NCI-H82 (cell line): ENCODE measurements at regions not wholly inside any gene's neighbourhood (a gene's known extent, or its start where the extent isn't known, plus 50 kb on each side); places are given as distances from the start of the nearest gene placed in this dataset.
"Not testable (repeated sequence)": the region's sequence is repeated elsewhere in the genome, so short reads cannot be mapped to it uniquely, and the experiment has no call there.

Source experiments
- DNase-seq: peaks from one replicate; lab custom pipeline; 2025; lab: John Stamatoyannopoulos, UW

DNA sequence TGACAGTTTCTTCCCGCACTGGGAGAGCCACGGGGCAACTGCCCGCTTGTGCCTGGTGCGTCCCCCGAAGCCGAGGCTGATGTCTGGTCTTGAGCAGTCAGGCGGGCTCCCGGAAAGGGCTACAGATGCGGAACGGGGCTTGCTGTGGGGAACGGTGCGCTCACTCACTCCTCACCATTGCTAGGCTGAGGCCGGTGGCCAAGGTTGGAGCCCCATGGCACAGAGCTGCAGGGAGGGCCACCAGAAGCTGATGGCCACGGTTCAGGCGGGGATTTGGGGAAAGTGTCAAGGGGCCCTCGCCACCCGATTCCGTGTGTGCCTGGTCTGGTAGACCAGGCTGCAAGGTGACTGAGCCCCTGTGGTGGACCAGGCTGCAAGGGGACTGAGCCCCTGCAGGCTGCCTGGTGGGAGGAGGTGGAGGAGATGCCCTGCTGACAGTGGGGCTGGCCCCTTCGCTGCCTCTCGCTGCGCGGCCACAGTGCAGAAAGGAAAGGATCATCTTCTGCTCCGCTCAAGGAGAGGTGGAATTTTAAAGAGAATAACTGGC, 1315.8 kb downstream of the BRD1 start:
- DNase-seq = no peak

DNA sequence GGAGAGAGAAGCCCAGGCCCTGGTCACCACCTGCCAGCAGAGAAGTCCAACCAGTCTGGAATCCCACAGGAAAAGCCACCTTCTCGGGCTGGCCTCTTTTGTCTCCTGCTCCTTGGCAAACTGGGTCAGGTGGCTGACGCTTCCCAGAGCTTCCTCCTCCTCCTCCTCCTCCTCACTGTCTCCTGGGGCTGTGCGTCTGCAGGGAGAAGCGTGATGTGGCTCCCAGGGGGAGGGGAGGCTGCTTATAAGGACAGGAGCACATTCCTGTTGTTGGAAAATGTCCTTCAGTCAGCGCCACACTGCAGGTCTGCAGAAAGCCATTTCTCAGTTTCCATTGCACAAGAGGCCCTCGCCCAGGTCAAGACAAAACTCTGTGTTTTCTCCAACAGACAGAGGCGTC, 1316.5 kb downstream of the BRD1 start:
- no peak for DNase-seq

DNA sequence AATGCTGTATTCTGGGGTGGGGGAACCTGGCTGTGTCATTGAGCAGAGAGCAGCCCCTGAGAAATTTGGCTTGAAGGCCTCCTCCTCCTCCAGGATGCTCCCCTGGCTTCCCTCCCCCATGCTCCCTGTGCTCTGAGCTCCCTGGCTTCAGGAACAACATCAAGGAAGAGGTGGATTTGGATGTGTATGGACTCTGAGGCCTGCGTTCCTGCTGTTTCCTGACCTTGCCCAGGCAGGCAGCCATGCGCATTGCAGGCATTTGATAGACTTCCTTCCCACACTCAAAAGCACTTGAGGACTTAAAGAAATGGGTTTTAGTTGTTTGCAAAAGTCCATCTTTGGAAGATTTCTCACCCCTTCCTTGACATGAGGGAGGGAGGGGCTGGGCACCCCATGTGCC, 1317.1 kb downstream of the BRD1 start:
- DNase-seq = no peak

DNA sequence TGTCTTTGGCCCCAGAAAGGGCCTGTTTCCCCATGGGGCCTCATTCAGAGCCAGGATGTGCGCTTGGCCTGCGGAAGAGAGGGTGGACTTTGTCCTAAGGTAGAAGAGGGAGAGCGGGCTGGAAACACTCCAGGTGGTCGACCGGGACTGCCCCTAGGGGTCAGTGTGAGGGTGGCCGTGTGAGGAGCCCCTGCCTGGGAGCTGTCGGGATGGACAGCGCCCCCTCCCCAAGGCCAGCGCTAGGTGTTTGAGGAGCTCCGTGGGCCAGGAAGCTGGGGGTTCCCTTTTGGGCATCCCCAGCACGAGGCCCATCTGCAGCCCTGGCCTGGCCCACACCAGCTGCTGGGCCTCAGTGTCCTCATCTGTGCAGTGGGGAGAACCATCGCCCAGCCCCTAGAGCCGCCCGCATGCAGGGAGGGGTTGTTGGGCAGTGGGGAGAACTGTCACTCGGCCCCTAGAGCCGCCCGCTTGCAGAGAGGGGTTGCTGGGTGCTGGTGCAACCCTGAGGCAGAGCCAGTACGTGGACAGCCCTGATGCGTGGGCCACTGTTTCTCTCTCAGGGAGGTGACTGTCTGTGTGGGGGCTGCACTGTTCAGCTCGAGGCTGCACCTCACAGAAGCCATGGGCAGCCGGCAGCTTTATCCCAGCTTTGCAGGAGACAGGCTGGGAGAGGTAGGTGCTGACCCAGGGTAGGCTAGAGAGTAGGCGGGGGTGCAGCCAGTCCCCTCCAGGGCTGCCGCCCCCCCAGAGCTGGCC, 1319.9 kb downstream of the BRD1 start:
- no peak for DNase-seq

DNA sequence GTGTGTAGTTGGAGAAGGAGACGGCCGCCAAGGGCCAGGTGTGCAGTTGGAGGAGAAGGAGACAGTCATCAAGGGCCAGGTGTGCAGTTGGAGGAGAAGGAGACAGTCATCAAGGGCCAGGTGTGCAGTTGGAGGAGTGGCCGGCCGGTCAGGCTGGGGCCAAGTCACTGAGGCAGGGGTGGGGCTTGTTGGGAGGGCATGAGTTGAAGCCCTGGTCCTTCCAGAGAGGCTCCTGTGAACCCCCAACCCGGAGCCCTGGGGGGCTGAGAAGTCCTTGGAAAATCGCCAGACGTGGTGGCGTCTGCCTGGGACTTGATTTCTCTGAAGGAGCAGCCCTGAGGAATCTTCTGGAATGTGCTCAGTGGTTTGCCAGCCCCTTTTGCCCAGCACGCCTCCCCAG, 1320.5 kb downstream of the BRD1 start:
- no peak for DNase-seq

DNA sequence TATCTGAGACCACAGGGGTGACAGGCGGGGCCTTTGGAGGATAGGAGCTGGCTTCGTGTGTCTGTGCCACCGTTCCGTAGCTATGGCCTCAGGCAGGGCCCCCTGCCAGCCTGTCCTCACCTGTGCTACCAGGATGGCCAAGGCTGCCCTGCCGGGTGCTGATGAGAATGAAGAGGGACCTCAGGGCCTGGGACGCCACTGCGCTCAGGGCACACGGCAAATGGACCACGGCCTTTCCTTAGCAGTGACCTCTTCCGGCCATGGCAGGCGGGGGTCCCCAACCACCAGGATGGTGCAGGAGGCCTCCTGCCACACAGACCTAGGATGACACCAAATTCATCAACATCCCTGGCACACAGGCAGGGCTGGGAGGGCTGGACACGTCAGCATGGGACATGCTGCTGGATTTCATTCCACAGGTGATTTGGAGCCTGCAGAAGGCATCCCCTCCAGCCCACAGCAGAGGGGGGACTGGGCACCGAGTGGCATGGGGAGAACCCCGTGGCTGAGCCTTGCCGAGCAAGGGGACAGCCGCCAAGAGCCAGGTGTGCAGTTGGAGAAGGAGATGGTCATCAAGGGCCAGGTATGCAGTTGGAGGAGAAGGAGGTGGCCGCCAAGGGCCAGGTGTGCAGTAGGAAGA, 1321.0 kb downstream of the BRD1 start:
- no peak for DNase-seq

DNA sequence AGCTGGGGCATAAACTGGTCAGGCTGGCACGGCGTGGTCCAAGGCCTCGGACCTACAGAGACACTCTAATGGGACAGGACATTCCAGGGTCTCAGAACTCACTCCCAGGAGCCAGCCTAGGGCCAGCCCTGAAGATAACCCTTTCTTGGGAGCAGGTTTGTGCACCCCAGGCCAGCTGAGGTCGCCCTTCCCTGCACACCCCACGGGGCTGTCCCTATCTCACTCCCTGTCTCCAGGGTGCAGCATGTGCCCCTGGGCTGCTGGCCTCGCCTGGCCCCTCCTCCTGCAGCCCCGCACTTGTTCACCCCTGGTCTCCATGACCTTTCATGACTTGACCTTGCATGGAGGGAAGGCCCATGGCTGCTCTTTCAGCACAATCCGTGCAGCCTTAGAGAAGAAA, 1321.8 kb downstream of the BRD1 start:
- no peak for DNase-seq

DNA sequence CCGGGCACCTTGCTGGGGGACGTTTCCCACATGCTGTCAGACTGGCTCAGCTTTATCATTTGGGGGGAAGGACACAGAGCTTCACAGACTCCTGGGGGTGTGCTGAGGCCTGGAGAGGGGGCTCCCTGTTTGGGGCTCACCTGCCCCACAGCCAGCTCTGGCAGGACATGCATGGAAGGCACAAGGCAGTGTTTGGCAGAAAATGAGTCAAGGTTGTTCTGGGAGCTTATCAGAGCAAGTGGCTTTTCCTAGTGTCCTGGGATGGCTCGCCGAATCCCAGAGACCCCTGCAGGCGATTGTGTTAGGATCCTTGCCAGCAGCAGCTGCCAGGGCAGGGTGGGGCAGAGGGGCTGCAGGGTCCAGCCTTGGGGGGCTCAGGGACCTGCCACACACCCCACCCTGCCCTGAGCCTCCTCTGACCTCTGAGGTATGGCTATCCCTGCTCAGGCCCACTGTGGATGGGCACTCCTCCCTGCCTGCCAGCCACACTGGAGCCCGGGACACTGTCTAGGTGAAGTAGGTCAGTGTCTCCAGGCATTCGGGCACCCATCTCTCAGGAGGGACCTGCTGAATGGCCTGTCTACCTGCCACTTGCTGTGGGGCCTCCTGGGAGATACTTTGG, 1323.0 kb downstream of the BRD1 start:
- DNase-seq = no peak

DNA sequence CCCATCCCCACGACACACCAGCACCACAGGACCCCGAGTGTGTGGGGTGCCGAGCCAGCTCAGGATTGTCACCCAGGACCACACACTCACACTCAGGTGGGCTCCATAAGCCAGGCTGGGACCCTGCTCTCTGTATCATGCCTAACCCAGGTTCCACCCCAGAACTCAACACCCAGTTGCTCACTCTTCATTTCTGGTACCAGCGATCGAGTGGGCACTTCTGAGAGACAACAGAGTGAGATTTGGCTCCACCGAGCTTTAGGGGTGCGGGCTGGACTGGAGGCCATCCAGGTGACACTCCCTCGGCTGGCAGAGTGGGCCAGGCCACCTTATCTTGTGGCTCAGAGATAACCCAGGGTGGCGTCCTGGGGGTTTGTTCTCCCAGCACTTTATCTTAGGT, 1323.8 kb downstream of the BRD1 start:
- DNase-seq = no peak

DNA sequence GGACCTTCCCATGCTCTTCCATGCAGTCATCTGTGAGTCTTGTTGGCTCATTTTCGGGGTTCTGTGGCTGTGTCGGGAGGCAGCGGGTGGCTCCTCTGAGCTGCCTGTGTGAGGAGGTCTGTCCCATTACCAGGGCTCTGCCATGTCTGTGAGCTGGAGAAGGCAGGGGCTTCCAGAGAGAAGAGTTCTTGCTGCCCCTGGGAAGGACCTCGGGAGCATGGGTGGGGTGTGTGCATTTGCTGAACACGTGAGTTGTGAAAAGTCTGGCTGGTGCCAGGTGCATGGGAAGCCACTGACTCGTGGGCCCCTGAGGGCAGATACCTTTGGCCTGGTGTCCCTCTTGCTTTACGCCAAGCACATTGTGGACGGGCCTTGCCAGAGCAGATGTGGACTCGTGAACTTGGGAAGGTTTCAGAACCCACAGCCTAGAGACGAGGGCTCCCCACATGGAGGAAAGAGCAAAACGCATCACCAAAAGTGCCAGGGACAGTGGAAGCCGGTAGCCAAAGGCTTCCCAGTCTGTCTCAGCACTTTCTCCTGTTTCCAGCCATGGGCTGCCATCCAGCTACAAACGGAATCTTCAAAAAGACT, 1324.5 kb downstream of the BRD1 start:
- no peak for DNase-seq

DNA sequence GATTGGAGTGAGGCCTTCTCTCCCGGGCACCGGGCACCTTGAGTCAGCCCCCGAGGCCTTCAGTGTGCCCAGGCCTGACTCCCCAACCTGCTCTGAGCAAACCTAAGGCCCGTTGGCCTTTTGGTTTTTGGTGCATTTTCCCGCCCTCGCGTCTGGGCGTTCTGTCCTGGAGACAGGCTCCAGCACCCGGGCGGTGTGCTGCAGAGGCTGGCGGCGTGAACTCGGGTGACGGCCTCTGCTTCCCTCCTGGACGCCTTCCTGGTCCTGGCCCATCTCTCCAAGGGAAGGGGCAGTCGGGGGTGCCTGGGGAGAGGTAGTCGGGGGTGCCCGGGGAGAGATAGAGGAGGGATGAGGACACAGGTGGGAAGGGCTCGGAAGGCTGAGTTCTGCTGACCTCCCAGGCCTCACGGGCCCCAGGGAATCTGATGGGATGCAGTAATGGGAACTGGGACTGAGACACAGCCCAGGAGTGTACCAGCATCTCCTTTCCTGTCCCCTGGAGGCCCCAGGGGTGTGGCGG, 1326.4 kb downstream of the BRD1 start:
- DNase-seq = no peak

DNA sequence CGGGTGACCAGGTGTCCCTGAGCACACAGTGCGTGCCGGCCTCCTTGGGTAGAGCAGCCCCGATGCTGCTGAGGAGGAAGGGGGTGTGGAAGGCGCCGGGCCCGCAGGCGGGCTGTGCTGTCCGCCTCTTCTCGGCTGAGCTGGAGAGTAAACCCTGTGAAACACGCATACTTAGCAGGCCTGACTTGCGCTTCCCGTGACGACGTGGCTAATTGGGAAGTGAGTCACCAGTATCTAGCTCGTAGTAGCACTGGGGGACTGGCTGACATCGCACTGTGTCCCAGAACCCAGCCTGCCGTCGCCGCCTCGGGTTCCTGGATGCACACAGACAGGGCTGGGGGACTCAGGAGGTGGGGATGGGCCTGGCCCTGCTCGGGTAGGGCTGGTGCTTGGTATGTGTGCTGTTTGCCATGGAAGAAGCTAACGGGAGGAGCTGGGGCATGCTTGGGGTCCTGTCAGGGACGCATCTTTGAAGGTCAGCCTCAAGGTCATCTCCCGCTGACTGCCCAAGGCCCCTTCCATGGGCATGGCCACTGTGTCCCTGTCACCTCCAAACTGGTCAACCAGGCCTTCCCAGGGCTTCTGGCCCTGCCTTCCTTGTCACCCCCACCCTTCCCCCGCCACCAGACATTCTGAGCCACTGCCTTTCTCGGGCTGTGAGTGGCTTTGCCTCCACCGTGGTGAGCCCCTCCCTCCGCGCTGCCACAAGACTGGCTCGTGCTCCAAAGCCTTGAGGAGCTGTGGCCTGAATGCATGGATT, 1327.0 kb downstream of the BRD1 start:
- no peak for DNase-seq

DNA sequence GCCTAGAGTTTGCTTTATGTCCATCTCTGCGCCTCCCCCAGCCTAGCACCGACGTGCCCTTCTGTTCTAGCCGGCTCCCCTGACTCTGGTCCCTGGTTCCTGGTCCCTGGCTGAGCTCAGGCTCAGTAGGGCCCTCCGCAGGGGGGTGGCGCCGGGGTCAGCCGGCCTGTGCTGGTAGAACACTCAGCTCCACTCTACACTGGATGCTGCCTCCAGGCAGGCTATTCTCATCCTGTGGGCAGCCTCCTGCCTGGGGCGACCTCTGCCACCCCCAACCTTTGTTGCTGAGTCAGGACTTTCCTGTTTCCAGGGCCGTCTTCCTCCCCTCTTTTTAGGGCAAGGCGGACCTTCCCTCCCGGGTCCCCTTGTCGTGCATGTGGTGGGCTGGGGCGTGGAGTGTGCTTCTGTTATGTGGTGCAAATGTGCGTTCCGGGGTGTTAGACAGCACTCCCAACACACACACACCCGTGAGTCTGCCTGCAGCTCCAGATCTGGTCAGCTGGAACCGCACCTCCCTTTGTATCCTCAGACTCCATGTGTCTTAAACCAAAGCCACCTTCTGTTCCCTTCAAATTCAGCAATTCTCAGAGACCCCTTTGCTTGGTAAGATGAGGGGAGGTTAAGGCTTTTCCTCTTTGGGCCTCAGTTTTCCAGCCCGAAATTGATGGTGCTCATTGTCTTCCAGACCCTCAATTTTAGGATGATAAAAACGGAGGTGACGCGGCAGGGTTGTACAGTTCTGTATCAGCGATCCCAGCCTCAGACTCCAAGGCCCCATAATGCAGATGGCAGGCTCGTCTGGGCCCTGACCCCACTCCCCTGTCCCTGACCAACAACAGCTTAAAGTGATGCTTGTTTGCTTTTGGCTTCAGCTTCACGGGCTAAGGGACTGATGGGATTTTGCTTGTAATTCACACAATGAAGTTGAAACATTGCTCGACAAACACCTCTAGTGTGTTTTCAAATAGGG, 1327.9 kb downstream of the BRD1 start:
- DNase-seq = no peak

DNA sequence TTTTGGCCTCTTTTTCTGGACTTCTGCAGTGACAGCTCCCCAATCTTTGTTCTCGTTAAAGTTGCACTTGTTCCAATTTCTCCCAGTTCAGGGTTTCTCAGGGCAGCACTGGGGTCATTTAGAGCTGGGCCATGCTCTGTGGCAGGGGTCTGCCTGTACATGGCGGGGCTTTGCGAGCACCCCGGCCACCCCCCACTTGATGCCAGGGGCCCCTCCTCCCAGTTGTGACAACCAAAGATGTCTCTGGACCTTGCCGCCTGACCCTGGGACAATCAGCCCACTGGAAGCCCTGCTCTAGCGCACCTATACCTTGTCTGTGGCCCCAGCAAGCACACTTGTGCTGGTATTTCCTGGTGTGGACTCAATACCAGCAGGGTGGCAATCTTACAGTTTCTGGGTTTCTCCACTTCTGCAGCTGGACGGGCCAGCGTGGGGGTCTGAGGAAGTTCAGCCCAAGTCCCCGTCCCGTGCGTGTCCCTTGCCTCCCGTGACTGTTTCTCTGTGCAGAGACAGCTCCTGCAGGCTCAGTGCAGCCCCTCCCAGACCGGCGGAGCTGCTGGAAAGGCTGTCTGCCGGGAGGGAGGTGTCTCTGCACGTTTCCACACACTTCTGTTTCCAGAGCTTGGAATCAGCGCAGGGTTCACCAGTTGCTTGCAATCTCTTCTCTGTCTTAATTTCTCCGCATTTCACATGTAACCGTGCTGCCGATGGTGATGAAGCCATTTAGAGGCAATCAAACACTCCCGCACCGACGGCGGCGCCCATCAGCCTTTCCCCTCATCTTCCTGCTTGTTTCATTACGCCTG, 1328.9 kb downstream of the BRD1 start:
- DNase-seq = no peak

DNA sequence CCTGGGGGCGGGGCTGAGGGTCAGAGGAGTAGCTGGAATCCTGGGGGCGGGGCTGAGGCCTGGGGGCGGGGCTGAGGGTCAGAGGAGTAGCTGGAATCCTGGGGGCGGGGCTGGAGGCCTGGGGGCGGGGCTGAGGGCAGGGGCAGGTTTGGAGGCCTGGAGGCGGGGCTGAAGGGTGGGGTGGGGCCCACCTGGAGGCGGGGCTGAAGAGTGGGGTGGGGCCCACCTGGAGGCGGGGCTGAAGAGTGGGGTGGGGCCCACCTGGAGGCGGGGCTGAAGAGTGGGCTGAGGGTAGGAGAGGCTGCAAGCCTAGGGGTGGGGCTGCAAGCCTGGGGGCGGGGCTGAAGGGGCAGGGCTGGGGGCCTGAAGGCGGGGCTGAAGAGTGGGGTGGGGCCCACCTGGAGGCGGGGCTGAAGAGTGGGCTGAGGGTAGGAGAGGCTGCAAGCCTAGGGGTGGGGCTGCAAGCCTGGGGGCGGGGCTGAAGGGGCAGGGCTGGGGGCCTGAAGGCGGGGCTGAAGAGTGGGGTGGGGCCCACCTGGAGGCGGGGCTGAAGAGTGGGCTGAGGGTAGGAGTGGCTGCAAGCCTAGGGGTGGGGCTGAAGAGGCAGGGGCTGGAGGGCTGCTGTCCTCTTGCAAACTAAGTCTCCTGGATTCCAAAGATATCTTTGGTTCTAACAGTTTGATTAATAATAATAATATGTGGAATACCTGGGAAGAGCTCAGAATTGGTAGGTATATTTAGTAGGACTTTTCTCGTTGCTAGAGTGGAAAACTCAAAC, 1329.7 kb downstream of the BRD1 start:
- not testable (repeated sequence) for DNase-seq

DNA sequence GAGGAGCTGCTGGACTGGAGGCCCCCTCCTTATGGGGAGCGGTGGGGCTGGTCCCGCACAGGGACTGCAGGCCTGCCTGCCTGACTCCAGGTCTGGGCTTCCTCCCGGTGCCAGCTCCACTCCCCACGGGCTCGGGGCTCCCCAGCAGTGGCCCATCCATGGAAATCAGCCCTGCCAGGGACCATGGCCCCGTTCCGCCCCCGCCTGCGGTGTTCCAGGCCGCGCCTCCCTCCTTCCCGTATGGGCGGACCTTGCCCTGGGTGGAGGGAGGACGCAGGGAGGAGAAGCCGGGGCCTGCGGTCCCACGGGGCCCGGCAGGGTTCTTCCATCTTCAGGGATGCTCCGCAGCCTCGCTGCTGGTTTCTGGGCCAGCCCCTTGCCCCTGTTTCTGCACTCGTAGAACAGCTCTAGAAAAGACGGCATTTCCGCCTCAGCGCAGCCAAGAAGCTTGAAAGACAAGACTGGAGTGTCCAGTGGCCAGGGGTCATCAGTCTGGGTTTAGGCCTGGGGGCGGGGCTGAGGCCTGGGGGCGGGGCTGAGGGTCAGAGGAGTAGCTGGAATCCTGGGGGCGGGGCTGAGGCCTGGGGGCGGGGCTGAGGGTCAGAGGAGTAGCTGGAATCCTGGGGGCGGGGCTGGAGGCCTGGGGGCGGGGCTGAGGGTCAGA, 1330.6 kb downstream of the BRD1 start:
- no peak for DNase-seq

DNA sequence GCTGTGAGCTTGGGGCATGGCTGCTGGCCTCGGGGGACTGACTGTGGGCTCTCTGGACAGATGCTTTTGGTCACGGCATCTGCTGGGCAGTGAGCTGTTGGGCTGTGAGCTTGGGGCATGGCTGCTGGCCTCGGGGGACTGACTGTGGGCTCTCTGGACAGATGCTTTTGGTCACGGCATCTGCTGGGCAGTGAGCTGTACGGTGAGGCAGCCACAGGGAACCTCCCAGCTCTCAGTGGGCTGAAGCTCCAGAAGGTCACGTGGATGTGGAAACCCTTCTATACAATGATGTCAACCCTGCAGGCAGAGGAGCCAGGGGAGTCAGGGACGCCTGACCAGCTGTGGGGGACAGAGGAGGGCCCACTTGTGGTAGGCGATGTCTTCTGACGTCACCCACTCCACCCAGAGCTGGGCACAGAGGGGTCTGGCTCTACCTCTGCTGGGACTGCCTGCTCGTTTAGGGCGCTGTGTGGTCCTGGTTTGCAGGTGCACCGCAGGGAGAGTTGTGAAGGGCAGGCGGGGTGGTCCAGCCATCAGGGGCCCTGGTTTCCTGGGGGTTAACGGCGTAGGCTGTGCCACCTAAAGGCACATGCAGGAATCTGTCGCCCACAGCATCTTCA, 1331.3 kb downstream of the BRD1 start:
- no peak for DNase-seq

DNA sequence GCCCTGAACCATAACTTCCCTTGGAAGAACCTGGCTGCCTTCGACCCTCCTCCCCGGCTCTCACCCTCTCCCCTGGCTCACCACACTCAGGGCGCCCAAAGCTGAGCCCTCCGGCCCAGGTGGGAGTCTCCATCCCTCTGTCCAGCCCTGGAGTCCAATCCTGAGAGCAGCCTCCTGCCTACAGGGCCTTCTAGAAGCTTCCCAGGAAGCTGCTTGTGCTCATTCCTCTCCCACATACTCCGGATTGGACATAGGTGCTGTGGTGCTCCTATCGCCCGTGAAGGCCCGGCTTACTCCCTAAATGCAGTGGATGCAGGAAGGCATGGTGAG, 1332.0 kb downstream of the BRD1 start:
- no peak for DNase-seq
